B cell (primary cell): ENCODE measurements at regions not wholly inside any gene's neighbourhood (a gene's known extent, or its start where the extent isn't known, plus 50 kb on each side); places are given as distances from the start of the nearest gene placed in this dataset.
"Not testable (repeated sequence)": the region's sequence is repeated elsewhere in the genome, so short reads cannot be mapped to it uniquely, and the experiment has no call there.

Experiments used
- CTCF ChIP-seq: fragments of 200-600 bp; IDR thresholded peaks from one replicate; pipeline ENCODE4 v1.8.0; 2022; ENCODE audit warnings: antibody characterized with exemption, mild to moderate bottlenecking
- EZH2 ChIP-seq: IDR thresholded peaks from 2 replicates; pipeline ENCODE4 v1.6.1; 2012; ENCODE audit warnings: borderline replicate concordance, low read depth, mild to moderate bottlenecking, moderate library complexity, low read length; ENCODE audit not compliant: insufficient read depth, poor library complexity, severe bottlenecking

GRCh38 chr21:9753441-9753840 lies 767.9 kb upstream of the TPTE start:
- TF ChIP-seq CTCF, EZH2: not testable (repeated sequence)
